ENCODE measurements at regions not wholly inside any gene's neighbourhood (a gene's known extent, or its start where the extent isn't known, plus 50 kb on each side); places are given as distances from the start of the nearest gene placed in this dataset.

GRCh38 chr21:16879479-16879878 is 633.4 kb upstream of the CXADR start:
- Histone ChIP-seq H3K4me3 (ENCODE audit: low read depth, low read length) (no peak overlapping the region), H3K27me3 (ENCODE audit: control insufficient read depth, insufficient read depth, low read length) (no peaks in the 10 kb centered on the region), H3K36me3 (ENCODE audit: control insufficient read depth, insufficient read depth, low read length) (no peaks in the 10 kb centered on the region)
- no peak for DNase-seq (ENCODE audit: low read depth)
- TF ChIP-seq, protein P1, sequence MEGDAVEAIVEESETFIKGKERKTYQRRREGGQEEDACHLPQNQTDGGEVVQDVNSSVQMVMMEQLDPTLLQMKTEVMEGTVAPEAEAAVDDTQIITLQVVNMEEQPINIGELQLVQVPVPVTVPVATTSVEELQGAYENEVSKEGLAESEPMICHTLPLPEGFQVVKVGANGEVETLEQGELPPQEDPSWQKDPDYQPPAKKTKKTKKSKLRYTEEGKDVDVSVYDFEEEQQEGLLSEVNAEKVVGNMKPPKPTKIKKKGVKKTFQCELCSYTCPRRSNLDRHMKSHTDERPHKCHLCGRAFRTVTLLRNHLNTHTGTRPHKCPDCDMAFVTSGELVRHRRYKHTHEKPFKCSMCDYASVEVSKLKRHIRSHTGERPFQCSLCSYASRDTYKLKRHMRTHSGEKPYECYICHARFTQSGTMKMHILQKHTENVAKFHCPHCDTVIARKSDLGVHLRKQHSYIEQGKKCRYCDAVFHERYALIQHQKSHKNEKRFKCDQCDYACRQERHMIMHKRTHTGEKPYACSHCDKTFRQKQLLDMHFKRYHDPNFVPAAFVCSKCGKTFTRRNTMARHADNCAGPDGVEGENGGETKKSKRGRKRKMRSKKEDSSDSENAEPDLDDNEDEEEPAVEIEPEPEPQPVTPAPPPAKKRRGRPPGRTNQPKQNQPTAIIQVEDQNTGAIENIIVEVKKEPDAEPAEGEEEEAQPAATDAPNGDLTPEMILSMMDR (IDR thresholded peaks at IDR 0.05; ENCODE audit: insufficient read depth, low read length, poor library complexity, severe bottlenecking) = no peak

DNA sequence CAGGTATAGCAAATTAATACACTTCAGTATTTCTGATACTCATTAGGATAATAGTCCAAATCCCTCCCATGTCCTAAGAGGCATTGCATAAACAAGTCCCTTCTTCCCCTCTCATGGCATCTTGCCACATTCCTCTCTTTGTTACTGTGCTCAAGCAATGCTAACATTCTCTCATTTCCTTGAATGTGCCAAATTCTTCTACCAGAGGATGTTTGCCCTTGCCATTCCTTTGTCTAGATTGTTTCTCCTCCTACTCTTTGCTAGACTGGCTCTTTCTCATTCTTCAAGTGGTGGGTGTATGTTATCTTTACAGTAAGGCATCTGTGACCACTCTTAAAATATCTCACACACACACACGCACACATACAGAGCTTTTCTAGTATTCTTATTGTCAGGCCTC is 621.0 kb upstream of the CXADR start:
- Histone ChIP-seq H3K4me3 (ENCODE audit: low read depth, low read length) (no peak overlapping the region), H3K36me3 (ENCODE audit: control insufficient read depth, insufficient read depth, low read length) (no peaks in the 10 kb centered on the region), H3K27me3 (ENCODE audit: control insufficient read depth, insufficient read depth, low read length) (no peaks in the 10 kb centered on the region)
- TF ChIP-seq, protein P1 (IDR thresholded peaks at IDR 0.05; ENCODE audit: insufficient read depth, low read length, poor library complexity, severe bottlenecking) = no peak
- DNase-seq (ENCODE audit: low read depth) = no peak

DNA sequence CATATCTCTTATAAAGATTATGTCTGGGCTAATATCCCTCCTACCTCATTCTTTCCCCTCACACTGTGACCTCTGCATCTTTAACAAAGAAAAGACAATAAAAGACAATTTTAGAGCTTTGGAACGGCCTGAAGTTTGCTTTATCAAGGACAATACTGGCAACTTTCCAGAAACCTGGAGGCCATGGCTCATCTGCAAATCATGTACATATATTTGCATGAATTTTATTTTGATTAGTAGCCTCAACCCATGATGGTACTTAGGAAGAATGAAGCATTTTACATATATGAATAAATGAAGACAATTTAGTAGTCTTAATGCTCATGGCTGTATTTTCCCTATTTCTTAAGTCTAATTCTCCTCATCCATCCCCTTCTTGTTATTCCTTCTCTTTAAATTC is 612.2 kb upstream of the CXADR start:
- Histone ChIP-seq H3K36me3 (ENCODE audit: control insufficient read depth, insufficient read depth, low read length) (no peaks in the 10 kb centered on the region), H3K4me3 (ENCODE audit: low read depth, low read length) (no peak overlapping the region), H3K27me3 (ENCODE audit: control insufficient read depth, insufficient read depth, low read length) (no peaks in the 10 kb centered on the region)
- no peak for DNase-seq (ENCODE audit: low read depth)
- TF ChIP-seq, protein P1 (IDR thresholded peaks at IDR 0.05; ENCODE audit: insufficient read depth, low read length, poor library complexity, severe bottlenecking) = no peak

DNA sequence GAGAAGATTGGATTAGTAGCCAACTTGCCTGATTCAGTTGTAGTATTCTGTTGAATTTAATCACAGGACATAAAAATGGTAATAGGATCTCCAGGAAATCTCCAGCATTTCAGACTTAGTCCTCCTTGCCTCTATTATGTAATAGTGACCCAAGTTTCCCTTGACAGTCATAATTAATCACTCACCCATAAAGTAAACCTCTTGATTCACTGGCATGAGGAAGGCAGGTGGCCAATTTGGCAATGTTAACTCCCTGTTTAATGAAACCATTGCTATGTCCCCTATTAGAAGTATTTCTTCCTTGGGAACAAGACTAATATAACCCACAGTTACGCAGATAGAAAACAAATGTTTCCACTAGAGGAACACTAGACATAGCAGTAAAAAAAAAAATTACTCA is 604.8 kb upstream of the CXADR start:
- DNase-seq (ENCODE audit: low read depth) = peak; percentile 28
- no peaks in the 10 kb centered on the region for H3K27me3 ChIP-seq (ENCODE audit: control insufficient read depth, insufficient read depth, low read length)
- no peaks in the 10 kb centered on the region for H3K36me3 ChIP-seq (ENCODE audit: control insufficient read depth, insufficient read depth, low read length)
- TF ChIP-seq, protein P1 (IDR thresholded peaks at IDR 0.05; ENCODE audit: insufficient read depth, low read length, poor library complexity, severe bottlenecking) = no peak
- H3K4me3 ChIP-seq (ENCODE audit: low read depth, low read length) = no peak overlapping the region

GRCh38 chr21:16910435-16911165 is 602.2 kb upstream of the CXADR start:
- DNase-seq (ENCODE audit: low read depth) = no peak
- TF ChIP-seq, protein P1 (IDR thresholded peaks at IDR 0.05; ENCODE audit: insufficient read depth, low read length, poor library complexity, severe bottlenecking) = no peak
- H3K36me3 ChIP-seq (ENCODE audit: control insufficient read depth, insufficient read depth, low read length) = no peaks in the 10 kb centered on the region
- no peaks in the 10 kb centered on the region for H3K27me3 ChIP-seq (ENCODE audit: control insufficient read depth, insufficient read depth, low read length)
- no peak overlapping the region for H3K4me3 ChIP-seq (ENCODE audit: low read depth, low read length)

DNA sequence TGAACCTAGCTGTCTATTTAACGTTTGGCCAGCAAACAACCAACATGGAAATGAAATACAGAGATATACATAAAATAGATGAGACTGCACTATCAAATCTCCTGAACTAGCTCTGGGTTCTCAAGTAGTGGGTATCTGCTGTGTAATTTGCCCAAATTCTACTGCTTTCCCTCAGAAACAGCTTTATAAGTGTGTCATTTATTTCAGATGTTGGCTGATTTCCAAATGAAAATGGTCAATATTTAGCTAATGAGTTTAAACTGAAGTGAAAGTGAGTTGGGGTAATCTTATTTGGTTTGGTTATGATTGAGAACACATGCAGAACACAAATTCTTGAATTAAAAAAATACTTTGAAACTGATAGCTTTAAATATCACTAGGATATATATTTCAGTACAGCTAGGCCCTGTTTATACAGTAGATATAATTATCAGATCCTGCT is 601.7 kb upstream of the CXADR start:
- no peak for DNase-seq (ENCODE audit: low read depth)
- H3K36me3 ChIP-seq (ENCODE audit: control insufficient read depth, insufficient read depth, low read length) = no peaks in the 10 kb centered on the region
- H3K4me3 ChIP-seq (ENCODE audit: low read depth, low read length) = no peak overlapping the region
- TF ChIP-seq, protein P1 (IDR thresholded peaks at IDR 0.05; ENCODE audit: insufficient read depth, low read length, poor library complexity, severe bottlenecking) = no peak
- H3K27me3 ChIP-seq (ENCODE audit: control insufficient read depth, insufficient read depth, low read length) = no peaks in the 10 kb centered on the region
